ENCODE measurements at regions not wholly inside any gene's neighbourhood (a gene's known extent, or its start where the extent isn't known, plus 50 kb on each side); places are given as distances from the start of the nearest gene placed in this dataset.
"Not testable (repeated sequence)": the region's sequence is repeated elsewhere in the genome, so short reads cannot be mapped to it uniquely, and the experiment has no call there.

DNA sequence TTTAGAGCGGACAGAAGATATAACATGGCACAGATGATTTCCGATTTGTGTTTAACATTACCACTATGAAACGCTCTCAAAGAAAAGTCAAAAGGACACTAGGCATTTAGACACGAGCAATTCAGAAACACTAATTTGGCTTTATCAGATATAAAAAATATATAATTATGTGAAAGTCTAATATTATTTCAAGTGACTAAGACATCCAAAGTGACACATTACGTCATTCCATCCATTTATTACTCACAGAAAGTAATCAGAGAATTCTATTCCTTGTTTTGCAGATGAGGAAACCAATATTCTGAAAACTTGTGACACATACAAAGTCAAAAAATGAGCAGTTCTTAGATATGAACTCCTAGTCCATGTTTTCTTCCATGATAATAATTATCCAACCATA is 250.8 kb upstream of the USP15 start:
- Histone ChIP-seq H3K36me3 (no peaks in the 10 kb centered on the region), H3K4me1 (ENCODE audit: control insufficient read depth in 1 of 2, insufficient read depth in 1 of 2, low read depth in 1 of 2, low read length in 1 of 2) (no peaks in the 10 kb centered on the region), H3K9me3 (no peaks in the 10 kb centered on the region), H3K4me3 (ENCODE audit: low read depth in 1 of 2, low read length in 1 of 2) (no peak overlapping the region), H3K27me3 (no peaks in the 10 kb centered on the region), H3K27ac (no peak overlapping the region)
- TF ChIP-seq, protein P1, sequence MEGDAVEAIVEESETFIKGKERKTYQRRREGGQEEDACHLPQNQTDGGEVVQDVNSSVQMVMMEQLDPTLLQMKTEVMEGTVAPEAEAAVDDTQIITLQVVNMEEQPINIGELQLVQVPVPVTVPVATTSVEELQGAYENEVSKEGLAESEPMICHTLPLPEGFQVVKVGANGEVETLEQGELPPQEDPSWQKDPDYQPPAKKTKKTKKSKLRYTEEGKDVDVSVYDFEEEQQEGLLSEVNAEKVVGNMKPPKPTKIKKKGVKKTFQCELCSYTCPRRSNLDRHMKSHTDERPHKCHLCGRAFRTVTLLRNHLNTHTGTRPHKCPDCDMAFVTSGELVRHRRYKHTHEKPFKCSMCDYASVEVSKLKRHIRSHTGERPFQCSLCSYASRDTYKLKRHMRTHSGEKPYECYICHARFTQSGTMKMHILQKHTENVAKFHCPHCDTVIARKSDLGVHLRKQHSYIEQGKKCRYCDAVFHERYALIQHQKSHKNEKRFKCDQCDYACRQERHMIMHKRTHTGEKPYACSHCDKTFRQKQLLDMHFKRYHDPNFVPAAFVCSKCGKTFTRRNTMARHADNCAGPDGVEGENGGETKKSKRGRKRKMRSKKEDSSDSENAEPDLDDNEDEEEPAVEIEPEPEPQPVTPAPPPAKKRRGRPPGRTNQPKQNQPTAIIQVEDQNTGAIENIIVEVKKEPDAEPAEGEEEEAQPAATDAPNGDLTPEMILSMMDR (IDR thresholded peaks at IDR 0.05) = no peak

DNA sequence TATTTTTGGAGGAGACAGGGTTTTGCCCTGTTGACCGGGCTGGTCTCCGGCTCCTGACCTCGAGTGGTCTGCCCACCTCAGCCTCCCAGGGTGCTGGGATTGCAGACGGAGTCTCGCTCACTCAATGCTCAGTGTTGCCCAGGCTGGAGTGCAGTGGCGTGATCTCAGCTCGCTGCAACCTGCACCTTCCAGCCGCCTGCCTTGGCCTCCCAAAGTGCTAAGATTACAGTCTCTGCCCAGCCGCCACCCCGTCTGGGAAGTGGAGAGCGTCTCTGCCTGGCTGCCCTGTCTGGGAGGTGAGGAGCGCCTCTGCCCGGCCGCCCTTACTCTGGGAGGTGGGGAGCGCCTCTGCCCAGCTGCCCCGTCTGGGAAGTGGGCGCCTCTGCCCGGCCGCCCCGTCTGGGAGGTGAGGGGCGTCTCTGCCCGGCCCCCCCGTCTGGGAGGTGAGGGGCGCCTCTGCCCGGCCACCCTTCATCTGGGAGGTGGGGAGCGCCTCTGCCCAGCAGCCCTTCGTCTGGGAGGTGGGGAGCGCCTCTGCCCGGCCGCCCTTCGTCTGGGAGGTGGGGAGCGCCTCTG is 249.8 kb upstream of the USP15 start:
- H3K27ac ChIP-seq; H3K4me1 ChIP-seq (ENCODE audit: control insufficient read depth in 1 of 2, insufficient read depth in 1 of 2, low read depth in 1 of 2, low read length in 1 of 2); H3K9me3 ChIP-seq; H3K4me3 ChIP-seq (ENCODE audit: low read depth in 1 of 2, low read length in 1 of 2); H3K36me3 ChIP-seq; H3K27me3 ChIP-seq: not testable (repeated sequence)

DNA sequence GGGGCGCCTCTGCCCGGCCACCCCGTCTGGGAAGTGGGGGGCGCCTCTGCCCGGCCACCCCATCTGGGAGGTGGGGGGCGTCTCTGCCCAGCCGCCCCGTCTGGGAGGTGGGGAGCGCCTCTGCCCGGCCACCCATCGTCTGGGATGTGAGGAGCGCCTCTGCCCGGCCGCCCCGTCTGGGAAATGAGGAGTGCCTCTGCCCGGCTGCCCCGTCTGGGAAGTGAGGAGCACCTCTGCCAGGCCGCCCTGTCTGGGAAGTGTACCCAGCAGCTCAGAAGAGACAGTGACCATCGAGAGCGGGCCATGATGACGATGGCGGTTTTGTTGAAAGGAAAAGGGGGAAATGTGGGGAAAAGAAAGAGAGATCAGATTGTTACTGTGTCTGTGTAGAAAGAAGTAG is 249.2 kb upstream of the USP15 start:
- not testable (repeated sequence) for H3K36me3 ChIP-seq; H3K4me1 ChIP-seq (ENCODE audit: control insufficient read depth in 1 of 2, insufficient read depth in 1 of 2, low read depth in 1 of 2, low read length in 1 of 2); H3K4me3 ChIP-seq (ENCODE audit: low read depth in 1 of 2, low read length in 1 of 2); H3K27me3 ChIP-seq; H3K27ac ChIP-seq; H3K9me3 ChIP-seq

DNA sequence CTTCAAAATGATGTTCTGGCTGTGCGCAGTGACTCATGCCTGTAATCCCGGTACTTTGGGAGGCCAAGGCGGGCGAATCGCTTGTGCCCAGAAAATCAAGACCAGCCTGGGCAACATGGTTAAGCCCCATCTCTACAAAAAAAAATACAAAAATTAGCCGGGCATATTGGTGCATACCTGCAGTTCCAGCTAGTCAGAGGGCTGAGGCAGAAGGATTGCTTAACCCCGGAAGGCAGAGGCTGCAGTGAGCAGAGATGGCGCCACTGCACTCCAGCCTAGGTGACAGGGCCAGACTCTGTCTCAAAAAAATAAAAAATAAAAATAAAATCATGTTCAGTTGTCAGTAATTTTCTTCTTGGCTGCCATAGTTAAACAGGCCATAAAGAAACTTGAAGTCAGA is 245.9 kb upstream of the USP15 start:
- no peak overlapping the region for H3K4me3 ChIP-seq (ENCODE audit: low read depth in 1 of 2, low read length in 1 of 2)
- TF ChIP-seq, protein P1 (IDR thresholded peaks at IDR 0.05) = no peak
- no peaks in the 10 kb centered on the region for H3K27me3 ChIP-seq
- H3K4me1 ChIP-seq (ENCODE audit: control insufficient read depth in 1 of 2, insufficient read depth in 1 of 2, low read depth in 1 of 2, low read length in 1 of 2) = no peaks in the 10 kb centered on the region
- H3K9me3 ChIP-seq = no peaks in the 10 kb centered on the region
- H3K36me3 ChIP-seq = no peaks in the 10 kb centered on the region
- H3K27ac ChIP-seq = no peak overlapping the region

DNA sequence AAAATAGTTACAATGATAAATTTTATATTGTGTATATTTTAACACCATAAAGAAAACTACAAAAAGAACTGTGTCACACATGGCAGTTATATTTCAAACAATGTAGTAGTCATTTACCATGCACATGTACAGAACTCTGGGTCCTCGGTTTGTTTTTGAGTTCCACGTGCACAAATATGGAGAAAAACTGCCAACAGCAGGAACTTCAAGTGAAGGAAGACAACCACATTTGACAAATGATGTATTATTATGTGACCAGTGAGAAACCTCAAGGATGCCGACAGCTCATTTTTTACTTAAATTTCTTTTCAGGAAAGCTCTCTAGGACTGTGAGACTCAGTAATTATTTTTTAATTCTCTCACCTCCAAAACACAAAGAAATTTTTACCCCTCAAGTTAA is 244.2 kb upstream of the USP15 start:
- Histone ChIP-seq H3K36me3 (no peaks in the 10 kb centered on the region), H3K9me3 (no peaks in the 10 kb centered on the region), H3K4me3 (ENCODE audit: low read depth in 1 of 2, low read length in 1 of 2) (no peak overlapping the region), H3K27me3 (no peaks in the 10 kb centered on the region), H3K4me1 (ENCODE audit: control insufficient read depth in 1 of 2, insufficient read depth in 1 of 2, low read depth in 1 of 2, low read length in 1 of 2) (no peaks in the 10 kb centered on the region), H3K27ac (no peak overlapping the region)
- TF ChIP-seq, protein P1 (IDR thresholded peaks at IDR 0.05) = no peak

GRCh38 chr12:62021808-62022207 is 238.4 kb upstream of the USP15 start:
- TF ChIP-seq, protein P1 (IDR thresholded peaks at IDR 0.05) = no peak
- no peak overlapping the region for H3K4me3 ChIP-seq (ENCODE audit: low read depth in 1 of 2, low read length in 1 of 2)
- no peak overlapping the region for H3K27ac ChIP-seq
- no peaks in the 10 kb centered on the region for H3K27me3 ChIP-seq
- H3K36me3 ChIP-seq = no peaks in the 10 kb centered on the region
- no peaks in the 10 kb centered on the region for H3K9me3 ChIP-seq
- no peaks in the 10 kb centered on the region for H3K4me1 ChIP-seq (ENCODE audit: control insufficient read depth in 1 of 2, insufficient read depth in 1 of 2, low read depth in 1 of 2, low read length in 1 of 2)

DNA sequence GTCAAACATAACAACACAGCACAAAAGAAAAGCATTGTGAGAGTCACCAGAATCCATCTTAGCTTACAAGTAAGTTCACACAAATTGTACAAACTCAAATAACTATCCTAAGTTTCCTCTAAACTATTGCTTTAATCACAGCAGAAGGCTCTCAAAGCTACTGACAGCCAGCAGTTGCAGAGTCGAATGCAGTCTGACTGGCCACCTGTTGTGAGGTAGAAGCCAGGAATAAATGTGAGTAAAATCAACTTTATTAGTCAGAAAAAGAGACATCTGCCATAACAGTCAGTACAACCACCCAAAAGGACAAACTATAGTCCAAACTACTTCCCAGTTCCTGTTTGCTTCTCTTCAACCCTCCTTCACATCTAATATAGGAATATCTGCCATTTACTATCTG is 231.7 kb upstream of the USP15 start:
- no peak overlapping the region for H3K4me3 ChIP-seq (ENCODE audit: low read depth in 1 of 2, low read length in 1 of 2)
- no peaks in the 10 kb centered on the region for H3K9me3 ChIP-seq
- peaks cover 0 to 12% of the 10 kb centered on the region in 2 experiments for H3K4me1 ChIP-seq (ENCODE audit: control insufficient read depth in 1 of 2, insufficient read depth in 1 of 2, low read depth in 1 of 2, low read length in 1 of 2)
- H3K27me3 ChIP-seq = no peaks in the 10 kb centered on the region
- no peak overlapping the region for H3K27ac ChIP-seq
- no peaks in the 10 kb centered on the region for H3K36me3 ChIP-seq
- TF ChIP-seq, protein P1 (IDR thresholded peaks at IDR 0.05) = no peak

All from neutrophil (primary cell).